ENCODE measurements at regions not wholly inside any gene's neighbourhood (a gene's known extent, or its start where the extent isn't known, plus 50 kb on each side); places are given as distances from the start of the nearest gene placed in this dataset.

DNA sequence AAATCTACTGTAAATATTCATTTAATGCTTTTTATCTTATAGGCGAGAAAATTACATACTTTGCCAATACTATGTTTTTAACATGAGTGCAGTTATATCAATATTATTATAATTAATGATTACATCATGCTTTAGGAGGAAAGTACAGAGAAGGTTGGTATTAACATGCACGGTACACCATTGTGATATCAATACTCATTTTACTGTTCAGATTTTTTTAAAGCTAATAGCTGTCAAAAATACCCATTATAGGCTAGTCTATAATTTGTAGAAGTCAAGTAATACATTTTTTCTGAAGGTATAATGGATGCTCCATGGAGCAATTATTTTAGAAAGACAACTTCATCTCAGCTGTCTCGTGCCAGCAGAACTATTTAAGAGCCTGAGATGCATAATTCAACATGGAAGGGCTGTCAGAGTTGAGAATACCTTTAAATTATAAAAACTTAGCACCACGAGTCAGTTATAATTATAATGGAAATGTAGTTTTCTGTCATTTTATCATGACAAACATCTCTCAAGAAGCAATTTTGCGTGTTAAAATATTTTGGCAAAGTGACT, 1641.7 kb upstream of the ACVR2A start:
- ATAC-seq (ENCODE audit: low FRiP score) (no peak), DNase-seq (no peak)
- no peaks in the 10 kb centered on the region for H3K9me3 ChIP-seq (ENCODE audit: control insufficient read depth, low read length)
- no peak overlapping the region for H3K27ac ChIP-seq (ENCODE audit: low read depth in 1 of 2, low read length in 2 of 2)
- 73 to 77% methylated on average over 5 of the region's 5 CpGs for WGBS, 2 donors
- H3K27me3 ChIP-seq (ENCODE audit: control insufficient read depth in 1 of 2, insufficient read depth in 2 of 2, low read length in 1 of 2) = no peaks in the 10 kb centered on the region
- H3K4me3 ChIP-seq (ENCODE audit: low read length in 2 of 2) = no peak overlapping the region
- H3K4me1 ChIP-seq (ENCODE audit: control insufficient read depth in 1 of 2, insufficient read depth in 2 of 2, low read length in 2 of 2) = no peaks in the 10 kb centered on the region
- intact Hi-C loops (cut with DNase I) = no loop called here
- H3K36me3 ChIP-seq (ENCODE audit: control insufficient read depth in 1 of 2, insufficient read depth in 2 of 2, low read length in 1 of 2) = no peaks in the 10 kb centered on the region

DNA sequence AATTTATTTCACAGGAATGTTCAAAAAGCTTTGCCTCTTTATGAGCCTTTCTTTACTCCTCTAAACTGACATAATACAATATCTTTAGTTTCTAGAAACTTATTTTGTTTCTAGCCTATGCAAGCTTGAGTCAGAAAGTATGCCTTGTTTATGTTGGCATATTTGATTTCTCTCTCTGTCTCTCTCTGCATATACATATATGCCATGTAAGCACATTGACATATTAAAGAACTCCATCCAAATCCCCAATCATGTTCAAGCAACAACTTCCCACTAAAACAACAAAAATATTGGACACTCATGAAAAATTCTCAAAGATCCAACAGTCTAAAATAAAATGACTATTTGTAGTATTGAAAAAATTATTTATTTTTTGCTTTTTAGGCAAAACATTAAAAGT, 1651.2 kb upstream of the ACVR2A start:
- DNase-seq (no peak), ATAC-seq (ENCODE audit: low FRiP score) (no peak)
- Histone ChIP-seq H3K9me3 (ENCODE audit: control insufficient read depth, low read length) (no peaks in the 10 kb centered on the region), H3K4me3 (ENCODE audit: low read length in 2 of 2) (no peak overlapping the region), H3K4me1 (ENCODE audit: control insufficient read depth in 1 of 2, insufficient read depth in 2 of 2, low read length in 2 of 2) (no peaks in the 10 kb centered on the region), H3K27ac (ENCODE audit: low read depth in 1 of 2, low read length in 2 of 2) (no peak overlapping the region), H3K36me3 (ENCODE audit: control insufficient read depth in 1 of 2, insufficient read depth in 2 of 2, low read length in 1 of 2) (no peaks in the 10 kb centered on the region), H3K27me3 (ENCODE audit: control insufficient read depth in 1 of 2, insufficient read depth in 2 of 2, low read length in 1 of 2) (no peaks in the 10 kb centered on the region)
- intact Hi-C loops (cut with DNase I) = no loop called here

DNA sequence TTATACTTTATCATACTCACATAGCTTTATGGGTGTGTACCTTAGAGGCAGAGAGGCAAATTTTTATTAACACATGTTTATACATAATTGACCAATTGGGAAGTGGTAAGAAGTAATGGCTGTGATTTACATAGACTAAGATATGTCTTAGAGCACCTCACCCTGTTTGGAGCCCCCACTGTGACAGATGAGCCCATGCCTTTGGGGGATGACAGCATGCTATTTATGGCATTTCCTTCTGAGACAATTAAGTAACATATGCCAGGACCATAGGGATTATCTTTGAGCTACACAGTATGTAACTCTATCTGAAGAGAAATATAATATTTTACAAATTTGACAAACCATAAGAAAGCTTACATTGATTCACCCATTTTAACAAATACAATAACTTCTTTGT, 1655.3 kb upstream of the ACVR2A start:
- Histone ChIP-seq H3K9me3 (ENCODE audit: control insufficient read depth, low read length) (no peaks in the 10 kb centered on the region), H3K36me3 (ENCODE audit: control insufficient read depth in 1 of 2, insufficient read depth in 2 of 2, low read length in 1 of 2) (no peaks in the 10 kb centered on the region), H3K4me1 (ENCODE audit: control insufficient read depth in 1 of 2, insufficient read depth in 2 of 2, low read length in 2 of 2) (no peaks in the 10 kb centered on the region), H3K27me3 (ENCODE audit: control insufficient read depth in 1 of 2, insufficient read depth in 2 of 2, low read length in 1 of 2) (no peaks in the 10 kb centered on the region), H3K27ac (ENCODE audit: low read depth in 1 of 2, low read length in 2 of 2) (no peak overlapping the region), H3K4me3 (ENCODE audit: low read length in 2 of 2) (no peak overlapping the region)
- DNase-seq (no peak), ATAC-seq (ENCODE audit: low FRiP score) (no peak)
- intact Hi-C loops (cut with DNase I) = no loop called here

DNA sequence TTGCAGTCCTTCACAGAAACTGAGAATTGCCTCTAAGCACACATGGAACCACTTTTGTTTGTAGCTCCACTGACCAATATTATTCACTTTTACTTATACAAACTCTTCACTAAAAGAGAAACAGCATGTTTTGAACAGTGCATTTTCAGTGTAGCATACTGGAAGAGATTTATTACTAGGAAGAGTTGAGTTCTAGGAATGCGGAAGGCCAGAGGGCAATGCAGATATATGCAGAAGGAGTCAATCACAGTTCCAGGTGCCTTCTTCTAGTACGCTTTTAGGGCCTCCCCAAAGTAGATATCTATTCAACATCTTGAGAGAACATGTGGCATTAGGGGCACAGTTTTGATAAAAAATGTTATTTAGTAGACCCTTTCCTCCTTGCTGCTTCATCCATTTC, 1654.0 kb upstream of the ZEB2 start:
- DNase-seq (no peak), ATAC-seq (ENCODE audit: low FRiP score) (no peak)
- Histone ChIP-seq H3K9me3 (ENCODE audit: control insufficient read depth, low read length) (no peaks in the 10 kb centered on the region), H3K27me3 (ENCODE audit: control insufficient read depth in 1 of 2, insufficient read depth in 2 of 2, low read length in 1 of 2) (no peaks in the 10 kb centered on the region), H3K4me1 (ENCODE audit: control insufficient read depth in 1 of 2, insufficient read depth in 2 of 2, low read length in 2 of 2) (no peaks in the 10 kb centered on the region), H3K36me3 (ENCODE audit: control insufficient read depth in 1 of 2, insufficient read depth in 2 of 2, low read length in 1 of 2) (no peaks in the 10 kb centered on the region), H3K4me3 (ENCODE audit: low read length in 2 of 2) (no peak overlapping the region), H3K27ac (ENCODE audit: low read depth in 1 of 2, low read length in 2 of 2) (no peak overlapping the region)
- WGBS, 2 donors = 87 to 90% methylated on average over 2 of the region's 2 CpGs
- intact Hi-C loops (cut with DNase I) = no loop called here

DNA sequence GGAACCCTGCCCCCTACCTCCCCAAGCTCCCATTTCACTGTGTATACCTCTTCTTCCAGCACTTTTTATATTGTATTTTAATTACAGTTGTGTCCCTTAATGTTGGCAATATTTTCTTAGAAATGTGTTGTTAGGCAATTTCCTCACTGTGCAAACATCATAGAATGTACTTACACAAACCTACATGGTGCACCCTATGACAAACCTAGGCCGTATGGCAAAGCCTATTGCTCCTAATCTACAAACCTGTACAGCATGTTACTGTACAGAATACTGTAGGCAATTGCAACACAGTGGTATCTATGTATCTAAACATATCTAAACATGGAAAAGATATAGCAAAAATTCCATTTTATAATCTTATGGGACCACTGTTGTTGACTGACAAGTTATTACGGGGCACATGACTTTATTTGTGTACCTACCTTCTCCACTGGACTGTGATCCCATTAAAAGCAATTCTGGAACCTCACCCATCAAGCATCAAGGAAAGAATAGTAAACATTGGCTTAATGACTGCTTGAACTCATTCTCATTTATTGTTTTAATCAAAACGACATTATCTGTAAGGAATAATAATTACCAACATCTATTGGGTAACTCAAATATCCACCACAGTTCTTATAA, 1641.5 kb upstream of the ZEB2 start:
- ATAC-seq (ENCODE audit: low FRiP score) = no peak
- WGBS, 2 donors = 68 to 85% methylated on average over 3 of the region's 3 CpGs

DNA sequence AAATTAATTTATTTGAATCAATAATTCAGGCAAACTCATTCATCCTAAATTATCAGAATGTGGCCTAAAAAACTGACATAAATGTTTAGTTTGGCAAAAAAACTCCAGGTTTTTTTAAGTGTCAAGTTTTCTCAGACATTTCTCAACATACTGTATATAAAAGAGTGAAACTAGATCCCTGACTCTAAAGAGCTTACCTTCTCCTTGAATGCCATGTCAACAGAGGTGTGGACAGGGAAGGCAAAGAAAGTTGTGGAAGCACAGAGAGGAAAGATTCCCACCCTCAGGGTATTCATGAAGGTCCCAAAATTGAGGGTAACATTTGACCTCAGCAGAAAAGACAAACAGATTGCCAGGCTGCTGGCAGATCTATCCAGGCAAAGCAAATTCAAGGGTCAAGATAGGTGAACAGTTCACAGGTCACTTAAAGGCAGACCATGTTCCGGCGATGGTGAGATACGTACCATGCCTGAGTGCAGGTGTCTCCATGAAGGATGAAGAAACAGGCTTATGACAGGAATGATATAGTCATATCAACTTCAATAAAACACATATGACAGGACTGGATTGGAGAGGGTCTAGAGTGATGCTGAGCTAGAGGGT, 1638.3 kb upstream of the ZEB2 start:
- WGBS, 2 donors = 82 to 89% methylated on average over 3 of the region's 3 CpGs
- H3K4me3 ChIP-seq (ENCODE audit: low read length in 2 of 2) = no peak overlapping the region
- ATAC-seq (ENCODE audit: low FRiP score) (no peak), DNase-seq (no peak)
- H3K27me3 ChIP-seq (ENCODE audit: control insufficient read depth in 1 of 2, insufficient read depth in 2 of 2, low read length in 1 of 2) = no peaks in the 10 kb centered on the region
- H3K36me3 ChIP-seq (ENCODE audit: control insufficient read depth in 1 of 2, insufficient read depth in 2 of 2, low read length in 1 of 2) = no peaks in the 10 kb centered on the region
- intact Hi-C loops (cut with DNase I) = no loop called here
- H3K4me1 ChIP-seq (ENCODE audit: control insufficient read depth in 1 of 2, insufficient read depth in 2 of 2, low read length in 2 of 2) = no peaks in the 10 kb centered on the region
- no peak overlapping the region for H3K27ac ChIP-seq (ENCODE audit: low read depth in 1 of 2, low read length in 2 of 2)
- no peaks in the 10 kb centered on the region for H3K9me3 ChIP-seq (ENCODE audit: control insufficient read depth, low read length)

More for the DNA sequence above, 1641.5 kb upstream of the ZEB2 start:
- Histone ChIP-seq H3K9me3 (ENCODE audit: control insufficient read depth, low read length) (no peaks in the 10 kb centered on the region), H3K27ac (ENCODE audit: low read depth in 1 of 2, low read length in 2 of 2) (no peak overlapping the region), H3K4me3 (ENCODE audit: low read length in 2 of 2) (no peak overlapping the region), H3K4me1 (ENCODE audit: control insufficient read depth in 1 of 2, insufficient read depth in 2 of 2, low read length in 2 of 2) (no peaks in the 10 kb centered on the region), H3K36me3 (ENCODE audit: control insufficient read depth in 1 of 2, insufficient read depth in 2 of 2, low read length in 1 of 2) (no peaks in the 10 kb centered on the region), H3K27me3 (ENCODE audit: control insufficient read depth in 1 of 2, insufficient read depth in 2 of 2, low read length in 1 of 2) (no peaks in the 10 kb centered on the region)
- DNase-seq = no peak
- intact Hi-C loops (cut with DNase I) = no loop called here

DNA sequence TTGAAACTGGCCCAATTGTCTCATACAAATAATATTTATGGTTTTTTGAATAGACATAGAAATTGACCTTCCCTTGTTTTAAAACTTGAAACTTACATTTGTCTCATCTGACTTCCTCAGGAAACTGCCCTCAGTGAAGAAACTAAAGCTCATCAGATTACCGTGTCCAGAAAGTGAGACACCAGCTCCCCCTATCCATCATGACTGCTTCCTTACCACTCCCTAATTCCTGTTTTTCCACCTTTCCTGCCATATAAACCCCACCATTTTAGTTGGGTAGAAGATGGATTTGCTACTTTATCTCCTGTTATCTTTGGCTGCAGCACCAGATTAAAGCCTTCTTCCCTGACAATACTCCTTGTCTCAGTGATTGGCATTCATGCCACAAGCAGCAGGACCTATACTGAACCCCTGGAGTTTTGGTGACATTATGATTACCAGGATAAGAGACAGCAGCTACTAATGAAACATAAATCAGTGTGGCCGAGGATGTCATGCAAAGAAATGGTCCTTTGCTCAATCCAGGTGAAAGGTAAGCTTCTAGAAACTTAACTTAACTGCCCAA, 1627.6 kb upstream of the ZEB2 start:
- WGBS, 2 donors = 81% methylated on average over 2 of the region's 2 CpGs
- Histone ChIP-seq H3K4me3 (ENCODE audit: low read length in 2 of 2) (no peak overlapping the region), H3K27ac (ENCODE audit: low read depth in 1 of 2, low read length in 2 of 2) (no peak overlapping the region), H3K36me3 (ENCODE audit: control insufficient read depth in 1 of 2, insufficient read depth in 2 of 2, low read length in 1 of 2) (no peaks in the 10 kb centered on the region), H3K27me3 (ENCODE audit: control insufficient read depth in 1 of 2, insufficient read depth in 2 of 2, low read length in 1 of 2) (no peaks in the 10 kb centered on the region), H3K9me3 (ENCODE audit: control insufficient read depth, low read length) (no peaks in the 10 kb centered on the region), H3K4me1 (ENCODE audit: control insufficient read depth in 1 of 2, insufficient read depth in 2 of 2, low read length in 2 of 2) (no peaks in the 10 kb centered on the region)
- intact Hi-C loops (cut with DNase I) = no loop called here
- ATAC-seq (ENCODE audit: low FRiP score) (no peak), DNase-seq (no peak)

DNA sequence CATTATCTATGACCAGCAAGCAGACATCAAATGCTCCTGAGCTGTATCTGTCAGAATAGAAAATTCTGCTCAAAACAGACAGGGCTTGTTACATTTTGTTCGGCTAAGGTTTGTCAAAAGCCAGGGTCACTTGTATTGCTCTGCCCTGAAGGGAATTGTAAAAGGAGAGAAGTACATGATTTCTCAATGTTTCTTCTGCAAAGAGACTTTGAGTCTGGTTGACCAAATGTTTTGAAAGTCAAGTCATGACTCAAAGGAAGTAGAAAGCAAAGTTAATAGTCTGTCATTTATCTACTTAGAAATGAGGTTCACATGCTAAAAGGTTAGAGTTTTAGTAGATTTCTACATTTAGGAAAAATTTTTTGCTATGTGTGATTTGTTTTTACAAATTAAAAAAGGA, 1624.1 kb upstream of the ZEB2 start:
- Histone ChIP-seq H3K27ac (ENCODE audit: low read depth in 1 of 2, low read length in 2 of 2) (no peak overlapping the region), H3K9me3 (ENCODE audit: control insufficient read depth, low read length) (no peaks in the 10 kb centered on the region), H3K36me3 (ENCODE audit: control insufficient read depth in 1 of 2, insufficient read depth in 2 of 2, low read length in 1 of 2) (no peaks in the 10 kb centered on the region), H3K4me1 (ENCODE audit: control insufficient read depth in 1 of 2, insufficient read depth in 2 of 2, low read length in 2 of 2) (no peaks in the 10 kb centered on the region), H3K27me3 (ENCODE audit: control insufficient read depth in 1 of 2, insufficient read depth in 2 of 2, low read length in 1 of 2) (no peaks in the 10 kb centered on the region), H3K4me3 (ENCODE audit: low read length in 2 of 2) (no peak overlapping the region)
- no peak for ATAC-seq (ENCODE audit: low FRiP score)
- WGBS, 2 donors = 68 to 87% methylated on average over 1 of the region's 1 CpG
- DNase-seq = no peak
- intact Hi-C loops (cut with DNase I) = no loop called here

DNA sequence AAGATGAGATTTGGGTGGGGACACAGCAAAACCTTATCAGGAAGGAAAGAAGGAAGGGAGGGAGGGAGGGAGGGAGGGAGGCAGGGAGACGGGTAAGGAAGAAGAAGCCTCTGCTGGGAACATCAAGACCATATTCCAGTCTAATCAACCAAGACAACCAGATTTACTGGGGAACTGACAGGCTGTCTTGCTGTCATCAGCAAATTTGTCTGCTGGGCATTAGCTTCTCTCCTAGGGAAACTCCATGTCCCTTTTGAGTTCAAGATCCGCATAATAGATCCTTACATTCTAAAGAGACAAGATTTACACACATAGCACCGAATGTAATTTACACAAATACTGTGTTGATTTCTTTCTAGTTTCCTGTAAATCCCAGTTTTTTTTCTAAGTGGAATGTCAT, 1618.9 kb upstream of the ZEB2 start:
- intact Hi-C loops (cut with DNase I) = no loop called here
- Histone ChIP-seq H3K9me3 (ENCODE audit: control insufficient read depth, low read length) (no peaks in the 10 kb centered on the region), H3K4me3 (ENCODE audit: low read length in 2 of 2) (no peak overlapping the region), H3K4me1 (ENCODE audit: control insufficient read depth in 1 of 2, insufficient read depth in 2 of 2, low read length in 2 of 2) (no peaks in the 10 kb centered on the region), H3K36me3 (ENCODE audit: control insufficient read depth in 1 of 2, insufficient read depth in 2 of 2, low read length in 1 of 2) (no peaks in the 10 kb centered on the region), H3K27me3 (ENCODE audit: control insufficient read depth in 1 of 2, insufficient read depth in 2 of 2, low read length in 1 of 2) (no peaks in the 10 kb centered on the region), H3K27ac (ENCODE audit: low read depth in 1 of 2, low read length in 2 of 2) (no peak overlapping the region)
- ATAC-seq (ENCODE audit: low FRiP score) (no peak), DNase-seq (no peak)
- 80 to 83% methylated on average over 3 of the region's 3 CpGs for WGBS, 2 donors
